ENCODE measurements at regions not wholly inside any gene's neighbourhood (a gene's known extent, or its start where the extent isn't known, plus 50 kb on each side); places are given as distances from the start of the nearest gene placed in this dataset.

DNA sequence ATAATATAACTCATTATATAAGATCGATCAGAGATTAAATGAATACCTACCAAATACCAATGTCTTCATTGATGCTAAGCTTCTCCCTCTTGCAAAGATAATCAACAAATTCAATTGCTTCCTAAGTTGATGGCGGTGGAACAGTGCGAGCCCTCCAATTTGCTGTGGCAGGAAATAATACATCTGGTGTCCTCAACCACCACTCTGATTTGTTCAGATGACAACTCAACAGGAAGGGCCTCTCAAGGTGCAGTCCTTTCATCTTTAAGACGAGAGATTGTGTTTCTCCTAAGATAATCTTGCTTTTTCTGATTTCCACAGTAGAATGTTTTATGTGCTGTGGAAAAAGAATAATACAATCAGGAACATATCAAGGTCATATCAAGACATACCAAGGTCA lies 56.6 kb upstream of the IGFBP2 start:
- DNase-seq, result no peak

GRCh38 chr2:216578325-216578724 lies 54.9 kb upstream of the IGFBP2 start:
- no peak for DNase-seq

DNA sequence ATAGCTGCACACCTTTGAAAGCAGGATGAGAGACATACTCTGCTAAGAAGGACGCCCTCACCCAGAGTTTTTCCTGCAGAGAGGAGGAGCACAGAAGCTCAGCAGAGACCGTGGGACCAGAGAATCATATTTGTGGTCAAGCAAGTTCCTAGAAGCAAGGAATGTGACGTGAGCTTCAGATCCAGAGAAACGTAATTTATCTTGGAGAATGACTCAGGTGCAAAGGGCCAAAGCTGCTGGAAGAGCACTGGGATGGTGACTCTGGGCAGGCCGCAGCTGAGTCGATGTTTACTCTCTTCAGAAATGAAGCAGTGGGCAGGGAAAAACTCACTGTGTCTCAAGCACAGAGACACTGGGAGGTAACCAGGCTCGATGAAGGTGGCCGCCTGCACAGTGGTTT lies 50.1 kb upstream of the IGFBP2 start:
- no peak for DNase-seq
